ENCODE measurements at regions not wholly inside any gene's neighbourhood (a gene's known extent, or its start where the extent isn't known, plus 50 kb on each side); places are given as distances from the start of the nearest gene placed in this dataset.

- FAIRE-seq (no peak), DNase-seq (ENCODE audit: low spot score) (no peak), ATAC-seq (no peak)
- POLR2A ChIA-PET: no interaction called here
- H3K9ac ChIP-seq (ENCODE audit: insufficient read depth, low read depth, low read length): no peak overlapping the region
- CTCF ChIA-PET (ENCODE audit: low intra/inter-chr PET ratio, low total read pairs): no interaction called here
- no peaks in the 10 kb centered on the region for H3K4me1 ChIP-seq (ENCODE audit: insufficient read depth, low read length)
- H2AFZ ChIP-seq (ENCODE audit: low read length): no peak overlapping the region
- no peaks in the 10 kb centered on the region for H4K20me1 ChIP-seq (ENCODE audit: insufficient read depth, low read length)
- no peak overlapping the region for H3K4me2 ChIP-seq (ENCODE audit: low read depth, low read length)
- BruUV-seq (replicated peaks): no TSS peak
- H3K9me3 ChIP-seq (ENCODE audit: low read length): no peaks in the 10 kb centered on the region
- H3K27ac ChIP-seq (ENCODE audit: extremely low read length, insufficient read depth, low read length): no peak overlapping the region
- H3K4me3 ChIP-seq (replicated peaks in 1 of 3; ENCODE audit: insufficient read depth in 1 of 3, low read depth in 2 of 3, low read length in 3 of 3): no peak overlapping the region
- no peaks in the 10 kb centered on the region for H3K79me2 ChIP-seq (ENCODE audit: insufficient read depth, low read length)
- intact Hi-C loops (cut with micrococcal nuclease; ENCODE audit: unreplicated experiment): no loop called here
- no peaks in the 10 kb centered on the region for H3K36me3 ChIP-seq (replicated peaks in 1 of 2; ENCODE audit: control insufficient read depth in 1 of 2, insufficient read depth in 2 of 2, low read length in 2 of 2)
- in situ Hi-C loops (cut with HindIII; ENCODE audit: extremely low pct_ligation_motif_present, low pct_unique_long_range_greater_than_20kb): no loop called here
- 6% methylated on average over 1 of the region's 1 CpG for WGBS (ENCODE audit: low lambda C conversion rate)
- H3K27me3 ChIP-seq (ENCODE audit: control insufficient read depth in 1 of 2, insufficient read depth in 2 of 2, low read length in 2 of 2): no peaks in the 10 kb centered on the region
- TF ChIP-seq ZNF331 (CRISPR knock-in tag; IDR thresholded peaks at IDR 0.05) (no peak), ZNF644 (CRISPR knock-in tag; IDR thresholded peaks at IDR 0.05; ENCODE audit: low read depth) (no peak), ZNF766 (CRISPR knock-in tag; IDR thresholded peaks at IDR 0.05; ENCODE audit: borderline replicate concordance) (no peak), MED1 (CRISPR knock-in tag; IDR thresholded peaks at IDR 0.05) (no peak), MAX (IDR thresholded peaks at IDR 0.05) (no peak), TOPORS (CRISPR knock-in tag; IDR thresholded peaks at IDR 0.05) (no peak), ZNF12 (CRISPR knock-in tag; IDR thresholded peaks at IDR 0.05) (no peak)
Measured at GRCh38 chr14:38505973-38506249, 250.0 kb upstream of the CLEC14A start.

- Histone ChIP-seq H3K79me2 (ENCODE audit: insufficient read depth, low read length) (no peaks in the 10 kb centered on the region), H3K27me3 (ENCODE audit: control insufficient read depth in 1 of 2, insufficient read depth in 2 of 2, low read length in 2 of 2) (no peaks in the 10 kb centered on the region), H3K36me3 (replicated peaks in 1 of 2; ENCODE audit: control insufficient read depth in 1 of 2, insufficient read depth in 2 of 2, low read length in 2 of 2) (no peaks in the 10 kb centered on the region), H3K4me2 (ENCODE audit: low read depth, low read length) (no peak overlapping the region), H3K9ac (ENCODE audit: insufficient read depth, low read depth, low read length) (no peak overlapping the region), H3K4me1 (ENCODE audit: insufficient read depth, low read length) (no peaks in the 10 kb centered on the region), H3K4me3 (replicated peaks in 1 of 3; ENCODE audit: insufficient read depth in 1 of 3, low read depth in 2 of 3, low read length in 3 of 3) (no peak overlapping the region), H2AFZ (ENCODE audit: low read length) (no peak overlapping the region), H3K27ac (ENCODE audit: extremely low read length, insufficient read depth, low read length) (no peak overlapping the region), H3K9me3 (ENCODE audit: low read length) (no peaks in the 10 kb centered on the region), H4K20me1 (ENCODE audit: insufficient read depth, low read length) (no peaks in the 10 kb centered on the region)
- DNase-seq (ENCODE audit: low spot score) (no peak), FAIRE-seq (no peak), ATAC-seq (no peak)
- intact Hi-C loops (cut with micrococcal nuclease; ENCODE audit: unreplicated experiment): no loop called here
- no TSS peak for BruUV-seq (replicated peaks)
- 18% methylated on average over 2 of the region's 2 CpGs for WGBS (ENCODE audit: low lambda C conversion rate)
- ChIA-PET POLR2A (no interaction called here), CTCF (ENCODE audit: low intra/inter-chr PET ratio, low total read pairs) (no interaction called here)
- in situ Hi-C loops (cut with HindIII; ENCODE audit: extremely low pct_ligation_motif_present, low pct_unique_long_range_greater_than_20kb): no loop called here
- 0 out of 4 replicates have a peak, but pooled peaks have one; percentile 15 to 16 for TF ChIP-seq MAFK (conservative IDR thresholded peaks at IDR 0.05 in 1 of 2, IDR thresholded peaks at IDR 0.05 in 1 of 2; ENCODE audit: low read length in 2 of 2)
- TF ChIP-seq JUND (CRISPR knock-in tag; IDR thresholded peaks at IDR 0.05): no peak
- no peak for TF ChIP-seq ZFP37 (CRISPR knock-in tag; IDR thresholded peaks at IDR 0.05; ENCODE audit: borderline replicate concordance)
- TF ChIP-seq MIER2 (CRISPR knock-in tag; IDR thresholded peaks at IDR 0.05): no peak
- no peak for TF ChIP-seq ZNF383 (CRISPR knock-in tag; IDR thresholded peaks at IDR 0.05; ENCODE audit: borderline replicate concordance)
- TF ChIP-seq ZBED4 (CRISPR knock-in tag; IDR thresholded peaks at IDR 0.05; ENCODE audit: borderline replicate concordance): no peak
- TF ChIP-seq UBTF (CRISPR knock-in tag; IDR thresholded peaks at IDR 0.05): no peak
Measured at GRCh38 chr14:38505221-38505972, 249.5 kb upstream of the CLEC14A start.

All from HepG2 (cell line).